ELF-1 (cell line): ENCODE measurements at regions not wholly inside any gene's neighbourhood (a gene's known extent, or its start where the extent isn't known, plus 50 kb on each side); places are given as distances from the start of the nearest gene placed in this dataset.
A peak's percentile ranks its signal among the peaks of the same experiment; 100 is the strongest.

Source experiments
- DNase-seq: peaks from one replicate; pipeline ENCODE4 v3.0.0-alpha.2; 2016; ENCODE audit warnings: low read depth, low spot score

DNA sequence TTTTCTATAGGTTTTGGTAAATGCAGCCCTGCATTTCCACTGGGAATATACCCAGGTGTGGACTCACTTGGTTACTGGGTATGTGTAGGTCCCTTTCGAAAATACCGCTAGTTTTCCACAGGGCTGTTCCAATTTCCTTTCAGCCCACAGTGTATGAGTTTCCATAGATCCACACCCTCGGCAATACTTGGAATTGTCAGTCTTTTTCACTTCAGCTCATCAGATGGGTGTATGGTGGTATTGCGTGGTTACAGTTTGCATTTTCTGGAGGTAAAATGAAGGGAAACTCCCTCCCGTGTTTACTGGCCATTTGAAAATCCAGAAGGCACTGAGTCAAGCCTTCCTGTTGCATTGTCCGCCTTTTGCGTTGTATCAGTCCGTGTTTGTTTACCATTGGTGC, 453.6 kb downstream of the CDH26 start:
- DNase-seq = no peak

DNA sequence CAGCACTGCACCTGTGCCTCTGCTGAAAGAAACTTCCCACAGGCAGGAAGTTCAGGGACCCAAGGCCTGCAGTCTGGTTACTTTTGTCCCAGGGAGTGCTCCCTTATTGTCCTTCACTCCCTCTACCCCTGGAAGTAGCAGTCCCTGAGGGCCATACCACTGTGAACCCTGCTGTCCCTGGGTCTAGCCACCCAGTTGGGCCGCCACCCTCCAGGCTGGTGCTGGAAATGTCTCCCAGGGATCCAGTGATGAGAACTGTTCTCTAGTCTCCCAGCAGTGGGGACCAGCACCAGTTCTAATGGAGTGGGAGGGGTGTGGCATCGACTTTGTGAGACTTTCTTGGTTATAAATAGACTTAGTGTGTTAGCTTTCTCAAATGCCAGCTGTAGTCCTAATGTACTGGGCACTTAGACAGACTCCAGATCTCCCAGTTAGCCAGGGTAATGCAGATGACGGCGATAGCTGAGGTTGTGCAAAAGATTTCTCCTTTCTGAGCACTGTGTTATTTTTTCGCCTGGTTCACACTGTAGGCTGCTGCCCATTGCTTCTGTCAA, 462.5 kb downstream of the CDH26 start:
- DNase-seq = no peak

DNA sequence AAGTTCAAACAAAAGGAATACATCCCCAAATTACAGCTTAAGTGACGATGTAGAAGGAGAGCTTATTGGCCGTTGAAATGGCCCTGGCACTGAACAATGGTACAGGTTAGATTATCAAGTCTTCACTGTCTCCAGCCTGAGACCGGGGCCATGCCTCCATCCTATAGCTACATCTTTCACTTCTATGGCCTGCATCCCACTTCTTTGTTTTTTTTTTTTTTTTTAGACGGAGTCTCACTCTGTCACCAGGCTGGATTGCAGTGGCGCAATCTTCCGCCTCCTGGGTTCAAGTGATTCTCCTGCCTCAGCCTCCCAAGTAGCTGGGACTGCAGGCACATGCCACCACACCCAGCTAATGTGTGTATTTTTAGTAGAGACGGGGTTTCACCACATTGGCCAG, 464.6 kb downstream of the CDH26 start:
- DNase-seq = no peak

DNA sequence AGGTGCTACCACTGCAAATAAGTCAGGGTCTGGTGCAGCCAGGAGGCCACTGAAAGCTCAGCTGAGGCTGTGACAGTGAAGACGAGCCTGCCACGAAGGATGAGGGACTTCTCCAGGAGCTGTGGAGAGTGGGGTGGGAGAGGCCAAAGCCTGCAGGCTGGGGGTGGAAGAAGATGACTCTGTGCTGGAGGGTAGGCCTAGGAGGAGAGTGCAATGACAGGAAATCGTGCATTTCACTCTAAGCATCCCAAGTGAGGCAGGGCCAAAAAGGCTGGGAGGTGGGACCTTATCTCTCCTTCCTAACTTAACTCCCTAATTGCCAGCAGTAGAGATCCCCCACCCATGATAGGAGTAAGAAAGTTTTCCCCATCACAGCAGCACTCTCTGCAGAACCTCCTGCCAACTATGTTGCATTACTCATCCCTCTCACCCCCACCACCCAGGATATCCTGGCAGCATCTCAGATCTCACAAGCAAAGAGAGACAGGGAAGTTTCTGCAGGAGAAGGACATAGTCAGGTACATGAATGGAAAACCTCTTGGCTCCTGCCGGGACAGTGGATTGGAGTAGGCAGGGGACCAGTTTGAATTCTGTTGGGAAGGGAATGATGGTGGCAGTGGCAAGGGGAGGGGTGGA, 466.2 kb downstream of the CDH26 start:
- DNase-seq = no peak

DNA sequence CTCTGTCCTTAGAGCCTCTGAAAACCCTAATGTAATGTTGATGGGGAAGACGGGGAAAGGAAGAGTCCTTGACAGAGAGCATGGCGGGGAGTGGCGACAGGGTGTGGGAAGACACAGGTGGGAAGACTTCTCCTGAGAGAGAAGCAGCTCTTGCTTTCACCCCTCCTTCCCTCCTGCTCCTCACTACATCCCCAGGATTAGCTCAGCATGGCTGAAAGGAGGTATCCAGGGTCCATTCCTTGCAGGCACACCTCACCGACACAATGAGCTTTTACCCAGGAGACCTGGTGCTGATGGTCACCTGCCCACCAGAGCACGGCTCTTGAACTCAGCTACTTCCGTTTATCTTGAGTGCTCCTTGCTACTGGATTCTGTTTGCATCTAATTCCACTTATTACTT, 469.3 kb downstream of the CDH26 start:
- DNase-seq = no peak

DNA sequence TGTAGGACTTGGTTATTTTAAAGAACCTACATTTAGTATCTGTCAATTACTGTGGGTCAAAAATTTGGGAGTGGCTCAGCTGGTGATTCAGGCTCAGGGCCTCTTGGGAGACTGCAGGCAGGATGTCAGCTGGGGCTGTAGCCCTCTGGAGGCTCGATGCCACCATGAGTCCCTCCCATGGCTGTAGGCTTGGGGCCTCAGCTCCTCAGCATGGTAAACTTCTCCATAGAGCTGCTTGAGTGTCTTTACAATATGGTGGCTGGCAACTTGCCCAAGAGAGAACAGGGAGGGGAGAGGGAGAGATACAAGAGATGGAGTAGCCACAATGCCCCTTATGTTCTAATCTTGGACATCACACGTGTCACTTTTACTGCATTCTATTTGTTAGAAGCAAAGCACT, 470.4 kb downstream of the CDH26 start:
- no peak for DNase-seq

DNA sequence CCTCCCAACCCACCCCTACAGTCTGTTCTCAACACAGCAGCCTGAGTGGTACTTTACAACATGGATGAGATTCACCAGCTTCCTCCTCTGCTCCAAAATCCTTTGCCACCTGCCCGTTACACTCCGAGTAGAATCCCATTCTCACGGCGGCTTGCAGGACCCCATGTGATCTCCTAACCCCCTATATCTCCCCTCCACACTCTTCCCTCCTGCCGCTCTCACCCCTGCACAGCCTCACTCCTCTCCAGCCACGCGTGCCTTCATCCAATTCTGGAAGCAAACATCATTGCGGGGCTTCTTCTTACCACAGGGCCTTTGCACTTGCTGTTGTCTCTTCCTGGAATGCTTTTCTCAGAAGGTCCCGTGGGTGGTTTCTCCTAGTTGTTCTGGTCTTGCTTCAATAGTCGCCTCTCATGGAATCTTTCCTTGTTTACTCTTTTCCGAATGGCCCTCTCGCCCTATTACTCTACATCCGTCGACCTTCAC, 472.3 kb downstream of the CDH26 start:
- no peak for DNase-seq

DNA sequence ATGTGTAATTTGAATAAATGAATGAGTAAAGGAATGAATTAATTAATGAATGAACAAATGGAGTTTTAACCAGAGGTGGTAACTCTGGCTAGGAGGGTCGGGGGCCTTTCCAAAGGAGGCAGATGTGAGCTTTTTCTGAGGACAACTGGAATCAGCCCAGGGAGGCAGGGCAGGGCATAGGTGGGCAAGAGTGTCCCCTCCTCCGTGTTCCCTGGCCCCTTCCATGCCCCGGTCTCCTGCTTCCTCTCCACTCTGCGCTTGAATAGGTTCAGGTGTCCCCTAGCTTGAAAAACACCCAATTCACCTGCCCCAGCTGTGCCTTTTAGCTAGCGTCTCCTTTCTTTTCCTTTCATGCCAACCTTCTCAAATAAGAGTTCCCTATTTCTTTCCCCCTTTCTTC, 473.1 kb downstream of the CDH26 start:
- DNase-seq = no peak

DNA sequence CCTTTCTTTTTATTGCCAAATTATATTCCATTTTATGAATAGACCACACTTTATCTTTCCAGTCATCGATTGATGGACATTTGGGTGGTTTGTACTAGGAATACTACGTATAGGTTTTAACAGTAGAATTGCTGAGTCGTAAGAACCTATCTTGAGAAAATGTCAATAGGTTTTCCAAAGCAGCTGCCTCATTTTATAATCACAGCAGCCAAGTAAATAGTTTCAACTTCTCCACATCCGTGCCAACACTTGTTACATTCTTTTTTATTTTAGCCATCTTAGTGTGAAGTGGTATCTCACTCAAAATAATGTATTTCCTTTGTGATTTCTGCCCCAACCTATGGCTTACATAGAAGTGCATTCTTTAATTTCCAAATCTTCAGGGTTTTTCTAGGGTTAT, 479.2 kb downstream of the CDH26 start:
- DNase-seq = no peak

DNA sequence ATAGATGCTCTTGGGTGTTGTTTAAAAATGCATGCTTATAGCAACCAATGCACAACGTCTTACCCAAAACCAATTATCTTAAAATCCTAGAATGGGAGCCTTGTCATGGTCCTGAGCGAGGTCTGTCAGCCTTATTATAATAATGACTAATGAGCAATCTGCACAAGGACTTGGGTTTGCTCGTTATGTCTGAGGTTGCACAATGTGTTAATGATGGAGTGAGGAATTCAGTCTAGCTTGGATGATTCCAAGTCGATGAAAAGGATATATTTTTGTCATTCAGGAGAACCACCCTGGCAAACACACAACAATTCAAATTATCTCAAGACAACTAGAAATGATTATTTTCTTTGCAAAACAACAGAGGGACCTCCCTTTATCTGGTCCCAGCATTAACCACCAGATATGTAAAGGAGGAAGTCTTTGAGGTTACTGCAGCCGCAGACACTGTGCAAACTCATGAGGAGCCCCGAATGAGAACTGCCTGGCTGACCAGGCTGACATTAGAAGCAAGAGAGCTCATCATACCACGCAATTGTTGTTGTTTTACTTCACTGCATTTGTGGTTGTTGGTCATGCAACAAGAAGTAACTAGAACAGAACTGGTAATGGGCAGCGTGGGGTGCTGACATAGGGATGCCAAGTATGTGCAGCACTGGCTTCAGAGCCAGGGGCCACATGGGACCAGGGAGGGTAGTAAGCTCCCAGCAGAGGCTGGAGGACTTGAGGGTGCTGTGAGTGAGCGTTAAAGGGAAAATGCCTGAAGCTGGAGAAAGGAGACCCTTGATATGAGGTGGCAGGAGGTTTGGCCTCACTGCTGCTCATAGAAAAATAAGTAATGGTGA, 488.3 kb downstream of the CDH26 start:
- DNase-seq = no peak

DNA sequence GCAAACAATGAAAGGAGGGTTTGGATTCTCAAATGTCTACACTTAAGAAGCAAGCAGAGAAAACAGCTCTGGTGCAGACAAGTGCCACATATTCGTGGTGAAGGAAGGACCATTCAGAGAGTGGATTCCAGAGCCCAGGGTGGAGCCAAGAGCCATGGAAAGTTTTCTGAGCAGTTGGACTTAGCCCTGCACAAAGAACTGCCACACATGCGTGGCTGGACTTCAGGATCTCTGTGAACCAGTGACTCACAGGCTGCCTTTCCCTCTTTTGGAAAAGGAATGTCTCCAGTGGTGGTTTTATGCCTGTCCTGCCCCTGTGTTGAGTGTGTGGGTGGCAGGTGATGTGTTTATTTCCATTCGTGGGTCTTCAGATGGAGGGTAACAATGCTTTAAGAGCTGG, 489.5 kb downstream of the CDH26 start:
- no peak for DNase-seq

DNA sequence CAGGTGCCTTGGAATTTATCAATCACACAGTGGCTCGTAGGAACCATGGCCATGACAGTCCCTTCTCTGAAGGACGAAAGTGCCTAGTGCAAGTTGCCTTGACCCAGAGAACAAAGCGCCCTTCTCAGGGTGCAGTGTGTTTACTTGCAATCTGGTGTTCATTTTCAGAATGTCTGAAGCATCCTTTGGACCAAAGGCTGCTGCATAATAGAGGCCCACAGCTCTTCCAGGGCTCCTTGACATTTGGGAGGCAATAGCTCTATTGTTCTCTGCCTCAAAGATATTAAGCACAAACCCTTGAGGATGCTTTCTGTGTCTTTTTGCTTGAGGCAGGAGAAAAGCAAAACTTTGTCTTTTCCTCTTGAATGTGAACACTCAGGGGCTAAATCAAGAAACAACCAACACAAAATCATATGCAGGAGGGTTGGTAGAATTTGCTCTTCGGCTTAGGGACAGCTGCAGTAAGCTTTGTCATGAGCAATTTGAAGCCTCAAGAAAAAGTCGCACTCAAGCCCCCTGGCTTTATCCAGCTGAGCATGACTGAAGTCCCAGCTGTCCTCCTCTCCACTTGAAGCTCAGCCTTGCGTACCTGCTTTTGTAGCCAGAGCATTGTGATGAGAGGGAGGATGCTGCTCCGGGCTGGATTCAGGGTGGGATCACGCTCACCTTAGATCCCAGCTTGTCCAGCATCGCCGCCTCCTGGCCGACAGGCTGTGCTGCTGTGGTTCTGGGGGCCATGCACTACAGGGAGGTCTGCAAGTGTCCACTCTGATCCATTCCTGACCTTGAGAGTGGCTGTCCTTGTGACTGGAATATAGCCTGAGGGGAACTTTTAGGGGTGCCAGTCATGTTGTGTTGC, 495.4 kb downstream of the CDH26 start:
- peak; percentile 44 for DNase-seq

DNA sequence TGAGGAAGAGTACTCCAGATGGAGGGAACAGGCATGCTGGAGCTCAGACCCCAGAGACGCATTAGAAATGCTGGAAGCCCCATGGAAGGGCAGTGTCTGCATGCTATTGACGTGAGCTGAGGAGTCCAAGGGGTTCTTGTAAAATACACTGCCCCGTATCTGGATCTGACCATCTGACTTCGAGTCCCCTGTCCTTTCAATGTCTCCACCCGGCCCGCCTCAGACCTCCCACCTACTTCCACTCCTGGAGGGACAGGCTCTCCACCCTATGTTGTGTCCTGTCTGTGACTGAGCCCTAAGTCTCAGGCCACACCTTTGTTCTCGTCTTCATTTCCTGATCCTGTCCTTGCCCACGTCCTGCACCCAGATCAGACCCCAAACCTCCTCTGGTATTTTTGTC, 496.3 kb downstream of the CDH26 start:
- no peak for DNase-seq

DNA sequence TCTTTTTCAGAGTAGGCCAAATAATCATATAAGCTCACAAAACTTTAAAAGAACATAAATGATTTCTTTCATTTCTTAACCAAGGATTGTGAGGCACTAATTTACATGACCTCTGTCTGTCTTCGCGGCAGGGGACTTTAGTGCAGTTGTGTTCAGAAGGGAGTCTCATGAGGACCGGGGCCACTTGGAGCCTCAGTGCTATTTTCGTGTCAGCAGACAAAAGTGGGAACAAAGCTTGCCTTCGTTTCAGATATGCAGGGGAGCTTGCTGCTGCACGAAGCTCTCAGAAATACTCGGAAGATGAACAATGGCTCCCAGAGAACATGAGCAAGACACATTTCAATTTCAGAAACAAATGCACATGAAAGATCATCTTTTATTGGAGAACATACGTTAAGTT, 497.0 kb downstream of the CDH26 start:
- DNase-seq = no peak

DNA sequence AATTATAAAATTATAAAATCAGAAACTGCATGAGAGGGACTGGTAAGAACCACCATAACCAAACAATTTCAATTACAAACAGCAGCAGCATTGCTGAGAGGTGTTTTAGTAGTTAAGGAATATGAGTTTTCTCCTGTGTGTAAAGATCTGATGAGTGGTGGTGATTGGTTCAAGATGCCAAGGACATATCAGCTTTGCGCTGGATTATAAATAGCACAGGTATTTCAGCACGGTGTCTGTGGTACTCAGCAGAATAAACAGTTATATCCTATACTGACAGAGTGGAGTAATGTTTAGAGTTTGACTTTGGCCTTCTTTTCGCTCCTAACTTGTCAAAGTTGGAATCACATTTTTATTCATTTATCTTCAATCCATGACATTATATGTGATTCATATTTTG, 501.0 kb downstream of the CDH26 start:
- no peak for DNase-seq

DNA sequence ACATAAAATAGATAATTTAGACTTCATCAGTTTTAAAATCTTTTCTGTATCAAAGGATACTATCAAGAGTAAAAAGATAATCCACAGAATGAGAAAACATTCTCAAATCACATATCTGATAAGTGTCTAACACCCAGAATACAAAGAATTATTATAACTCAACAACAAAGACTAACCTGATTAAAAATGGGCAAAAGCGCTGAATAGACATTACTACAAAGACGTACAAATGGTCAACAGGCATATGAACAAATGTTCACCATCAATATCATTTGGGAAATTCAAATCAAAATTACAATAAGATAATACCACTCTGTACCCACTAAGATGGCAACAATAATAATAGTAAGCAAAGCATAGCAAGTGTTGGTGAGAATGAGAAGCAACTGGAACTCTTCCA, 503.8 kb downstream of the CDH26 start:
- no peak for DNase-seq

DNA sequence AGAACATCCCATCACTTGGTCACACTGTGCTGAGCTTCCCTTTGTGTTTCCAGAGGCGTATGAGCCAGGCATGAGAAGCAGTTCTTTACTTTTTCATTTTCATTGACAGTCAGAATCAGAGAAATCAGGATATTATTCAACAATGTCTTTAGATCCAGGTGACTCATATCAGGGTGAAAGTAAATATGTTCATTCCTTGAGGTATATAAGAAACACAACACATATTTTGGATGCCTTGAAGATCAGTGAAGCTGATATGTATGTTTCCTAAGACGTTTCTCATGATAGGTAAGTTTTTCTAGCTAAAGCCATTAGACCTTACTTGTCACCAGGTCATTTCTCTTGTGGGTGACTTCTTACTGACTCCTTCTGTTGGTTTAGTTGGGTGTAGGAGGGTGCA, 505.6 kb downstream of the CDH26 start:
- no peak for DNase-seq

DNA sequence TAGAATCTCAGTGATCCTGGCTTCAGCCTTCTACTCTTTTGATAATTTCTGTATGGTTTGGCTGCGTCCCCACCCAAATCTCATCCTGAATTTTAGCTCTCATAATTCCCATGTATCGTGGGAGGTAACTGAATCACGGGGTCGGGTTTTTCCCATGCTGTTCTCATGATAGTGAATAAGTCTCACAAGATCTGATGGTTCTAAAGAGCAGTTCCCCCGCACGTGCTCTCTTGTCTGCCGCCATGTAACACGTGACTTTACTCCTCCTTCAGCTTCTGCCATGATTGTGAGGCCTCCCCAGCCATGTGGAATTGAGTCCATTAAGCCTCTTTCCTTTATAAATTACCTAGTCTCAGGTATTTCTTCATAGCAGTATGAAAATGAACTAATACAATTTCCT, 507.2 kb downstream of the CDH26 start:
- no peak for DNase-seq

DNA sequence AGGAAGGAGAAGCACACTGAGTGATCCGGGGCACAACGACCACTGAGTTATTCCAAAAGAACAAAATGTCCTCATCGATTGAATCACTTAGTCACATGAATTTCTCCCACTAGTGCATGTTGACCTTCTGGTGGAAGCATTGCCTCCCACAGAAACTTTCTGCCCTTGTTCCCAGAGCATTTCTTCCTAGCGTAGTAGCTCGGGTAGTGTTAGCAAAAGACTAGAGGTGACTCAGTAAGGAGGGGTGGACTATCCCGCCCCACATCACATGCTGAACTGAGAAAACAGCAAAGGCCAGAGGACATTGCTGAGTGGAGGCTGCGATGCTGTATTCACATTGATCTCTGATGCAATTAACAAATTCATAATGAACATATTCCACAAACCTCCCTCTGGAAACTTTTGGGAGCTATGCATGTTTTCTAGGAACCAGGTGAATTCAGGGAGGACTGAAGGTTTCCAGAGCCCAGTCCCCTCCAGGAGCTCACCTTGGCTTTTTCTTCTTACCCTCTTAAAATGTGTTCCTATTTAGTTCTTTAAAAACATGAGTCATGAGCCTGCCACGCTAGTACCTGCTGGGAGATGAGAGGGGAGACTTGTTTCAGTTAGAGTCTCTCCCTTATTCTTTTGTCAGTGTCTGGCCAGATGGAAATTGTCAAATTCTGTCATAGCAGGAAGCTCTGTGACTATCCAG, 507.9 kb downstream of the CDH26 start:
- DNase-seq = no peak

DNA sequence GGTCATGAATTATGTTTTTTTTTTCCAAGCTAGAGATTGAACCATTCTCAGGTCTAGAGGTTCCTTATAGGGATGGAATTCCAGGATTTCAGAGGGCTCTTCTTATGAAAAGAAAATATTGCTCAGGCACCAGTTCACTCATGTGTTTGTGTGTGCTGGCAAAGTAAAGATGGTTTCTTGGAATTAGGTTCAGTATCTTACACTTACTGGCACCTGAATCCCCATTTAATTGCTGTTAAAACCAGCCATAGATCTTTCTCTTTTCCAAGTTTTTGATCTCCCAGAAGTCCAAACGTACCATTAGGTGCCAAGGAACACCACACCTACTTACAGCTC, 508.4 kb downstream of the CDH26 start:
- DNase-seq = no peak

DNA sequence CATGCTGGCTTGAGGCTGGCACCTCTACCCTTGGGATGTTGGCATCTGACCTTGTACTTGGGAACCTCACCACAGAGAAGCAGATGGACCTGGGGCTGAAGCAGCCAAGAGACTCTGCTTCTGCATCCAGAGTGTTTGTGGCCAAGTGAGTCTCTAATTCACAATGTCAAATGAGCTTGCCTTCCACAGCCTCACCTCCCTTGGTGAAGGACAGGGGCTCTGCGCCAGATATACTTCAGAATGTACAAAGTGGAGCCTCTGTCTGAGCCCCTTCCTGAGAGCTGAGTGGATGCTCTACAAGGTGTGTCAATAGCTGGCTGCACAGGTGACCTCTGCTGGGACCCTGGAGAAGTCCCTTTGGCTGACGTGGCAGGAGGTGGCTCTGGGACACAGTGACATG, 508.9 kb downstream of the CDH26 start:
- no peak for DNase-seq

DNA sequence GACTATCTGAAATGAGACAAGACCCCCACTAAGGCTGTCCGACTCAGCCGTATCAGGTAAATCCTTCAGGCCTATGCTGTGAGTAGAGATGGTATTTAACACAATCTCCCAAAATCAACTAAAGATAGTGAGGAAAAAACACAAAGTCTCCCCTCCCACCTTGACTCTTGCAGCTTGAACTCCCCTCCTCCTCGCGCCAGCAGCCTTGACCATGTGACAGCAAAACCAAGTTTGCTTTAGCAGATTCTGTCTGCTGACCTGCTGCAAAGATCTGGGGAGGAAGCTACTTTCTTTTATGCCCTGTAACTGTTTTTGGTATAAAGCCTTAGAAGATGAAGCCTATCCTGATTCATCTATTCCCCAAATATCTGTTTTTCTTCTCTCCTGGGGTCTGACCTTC, 509.5 kb downstream of the CDH26 start:
- no peak for DNase-seq
